Stomach (tissue), 4 donors: ENCODE measurements at regions not wholly inside any gene's neighbourhood (a gene's known extent, or its start where the extent isn't known, plus 50 kb on each side); places are given as distances from the start of the nearest gene placed in this dataset.

Source experiments
- POLR2AphosphoS5 ChIP-seq, 3 donors: sonication (generic); formaldehyde crosslinking; IDR thresholded peaks; one replicate each; pipeline ENCODE4 v1.6.1; 2016; ENCODE audit warnings: antibody characterized with exemption in 3 of 3
- TF ChIP-seq, protein P1 (sequence below), 7 experiments: fragments of 450-650 bp in 4 of 7; fragments of 200-600 bp in 3 of 7; sonication (generic) in 3 of 7; IDR thresholded peaks; one replicate each; pipeline ENCODE4 v1.5.1; 2016 to 2019; ENCODE audit warnings: antibody characterized with exemption in 7 of 7, control low read depth in 2 of 7, mild to moderate bottlenecking in 1 of 7

DNA sequence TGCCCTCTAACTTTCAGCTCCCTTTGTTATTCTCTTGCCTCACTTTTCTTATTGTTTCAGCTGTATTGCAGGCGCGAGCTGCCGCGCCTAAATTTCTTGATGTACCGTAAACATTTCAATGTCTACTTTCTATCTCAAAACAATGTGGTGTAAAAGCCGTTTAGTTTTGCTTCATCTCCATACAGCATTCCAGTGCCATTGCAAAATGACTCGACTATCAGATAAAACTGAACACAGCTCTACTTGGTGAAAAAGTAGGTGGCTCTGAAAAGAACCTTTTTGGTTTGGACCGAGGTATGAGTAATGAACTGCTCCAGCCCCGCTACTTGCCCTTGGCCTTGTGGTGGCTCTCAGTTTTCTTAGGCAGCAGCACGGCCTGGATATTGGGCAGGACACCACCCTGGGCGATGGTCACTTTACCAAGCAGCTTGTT lies 74.6 kb downstream of the OR2B2 start:
- TF ChIP-seq, protein P1, sequence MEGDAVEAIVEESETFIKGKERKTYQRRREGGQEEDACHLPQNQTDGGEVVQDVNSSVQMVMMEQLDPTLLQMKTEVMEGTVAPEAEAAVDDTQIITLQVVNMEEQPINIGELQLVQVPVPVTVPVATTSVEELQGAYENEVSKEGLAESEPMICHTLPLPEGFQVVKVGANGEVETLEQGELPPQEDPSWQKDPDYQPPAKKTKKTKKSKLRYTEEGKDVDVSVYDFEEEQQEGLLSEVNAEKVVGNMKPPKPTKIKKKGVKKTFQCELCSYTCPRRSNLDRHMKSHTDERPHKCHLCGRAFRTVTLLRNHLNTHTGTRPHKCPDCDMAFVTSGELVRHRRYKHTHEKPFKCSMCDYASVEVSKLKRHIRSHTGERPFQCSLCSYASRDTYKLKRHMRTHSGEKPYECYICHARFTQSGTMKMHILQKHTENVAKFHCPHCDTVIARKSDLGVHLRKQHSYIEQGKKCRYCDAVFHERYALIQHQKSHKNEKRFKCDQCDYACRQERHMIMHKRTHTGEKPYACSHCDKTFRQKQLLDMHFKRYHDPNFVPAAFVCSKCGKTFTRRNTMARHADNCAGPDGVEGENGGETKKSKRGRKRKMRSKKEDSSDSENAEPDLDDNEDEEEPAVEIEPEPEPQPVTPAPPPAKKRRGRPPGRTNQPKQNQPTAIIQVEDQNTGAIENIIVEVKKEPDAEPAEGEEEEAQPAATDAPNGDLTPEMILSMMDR (IDR thresholded peaks at IDR 0.05): no peak
- no peak for TF ChIP-seq POLR2AphosphoS5 (IDR thresholded peaks at IDR 0.05)
